ENCODE measurements at regions not wholly inside any gene's neighbourhood (a gene's known extent, or its start where the extent isn't known, plus 50 kb on each side); places are given as distances from the start of the nearest gene placed in this dataset.

DNA sequence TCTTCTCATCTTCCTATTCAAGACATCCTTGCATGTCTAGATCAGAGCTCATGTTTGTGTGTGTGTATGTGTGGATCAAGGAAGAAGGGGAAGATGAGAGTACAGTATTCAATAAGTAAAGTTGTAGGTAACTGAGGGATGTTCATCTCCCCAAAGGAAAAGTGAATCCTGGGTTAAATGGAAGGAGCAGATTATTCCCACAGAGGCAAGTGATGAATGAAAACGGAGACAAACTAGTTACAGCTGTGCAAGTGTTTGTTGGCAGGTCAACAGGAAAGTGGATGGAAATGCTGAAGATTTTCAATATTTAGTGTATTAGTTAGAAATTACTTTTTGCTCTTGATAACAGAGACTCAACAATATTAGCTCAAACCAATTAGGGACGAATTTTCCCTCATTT lies 84.2 kb upstream of the PDZRN3 start:
- TF ChIP-seq CTCF (IDR thresholded peaks at IDR 0.05), result no peak
- no peak for TF ChIP-seq EZH2phosphoT487 (IDR thresholded peaks at IDR 0.05)
- TF ChIP-seq EZH2 (IDR thresholded peaks at IDR 0.05), result no peak

Data from neural progenitor cell (in vitro differentiated cells).